Stomach smooth muscle (tissue), 2 donors: ENCODE measurements at regions not wholly inside any gene's neighbourhood (a gene's known extent, or its start where the extent isn't known, plus 50 kb on each side); places are given as distances from the start of the nearest gene placed in this dataset.

Experiments
- H3K27ac ChIP-seq: one replicate; pipeline ENCODE4 v1.7.0; 2013; ENCODE audit warnings: mild to moderate bottlenecking, low read length, inconsistent platforms
- H3K27me3 ChIP-seq, 2 donors: one replicate each; pipeline ENCODE4 v1.7.0; 2013; ENCODE audit warnings: low read length in 2 of 2; ENCODE audit not compliant: insufficient read depth in 2 of 2, control insufficient read depth in 1 of 2
- H3K36me3 ChIP-seq, 2 donors: one replicate each; pipeline ENCODE4 v1.7.0; 2013; ENCODE audit warnings: low read length in 2 of 2; ENCODE audit not compliant: control insufficient read depth in 2 of 2, insufficient read depth in 2 of 2
- H3K4me1 ChIP-seq: one replicate; pipeline ENCODE4 v1.7.0; 2013; ENCODE audit warnings: low read length; ENCODE audit not compliant: control insufficient read depth, insufficient read depth
- H3K4me3 ChIP-seq, 2 donors: one replicate each; pipeline ENCODE4 v1.7.0; 2013; ENCODE audit warnings: low read length in 2 of 2
- H3K9ac ChIP-seq, 2 donors: one replicate each; pipeline ENCODE4 v1.7.0; 2013; ENCODE audit warnings: low read length in 2 of 2, mild to moderate bottlenecking in 1 of 2
- H3K9me3 ChIP-seq, 2 donors: one replicate each; pipeline ENCODE4 v1.7.0; 2013; ENCODE audit warnings: low read length in 2 of 2; ENCODE audit not compliant: control insufficient read depth in 2 of 2
- donor health status: healthy.
- donor health status: Pancreatic carcinoma.

DNA sequence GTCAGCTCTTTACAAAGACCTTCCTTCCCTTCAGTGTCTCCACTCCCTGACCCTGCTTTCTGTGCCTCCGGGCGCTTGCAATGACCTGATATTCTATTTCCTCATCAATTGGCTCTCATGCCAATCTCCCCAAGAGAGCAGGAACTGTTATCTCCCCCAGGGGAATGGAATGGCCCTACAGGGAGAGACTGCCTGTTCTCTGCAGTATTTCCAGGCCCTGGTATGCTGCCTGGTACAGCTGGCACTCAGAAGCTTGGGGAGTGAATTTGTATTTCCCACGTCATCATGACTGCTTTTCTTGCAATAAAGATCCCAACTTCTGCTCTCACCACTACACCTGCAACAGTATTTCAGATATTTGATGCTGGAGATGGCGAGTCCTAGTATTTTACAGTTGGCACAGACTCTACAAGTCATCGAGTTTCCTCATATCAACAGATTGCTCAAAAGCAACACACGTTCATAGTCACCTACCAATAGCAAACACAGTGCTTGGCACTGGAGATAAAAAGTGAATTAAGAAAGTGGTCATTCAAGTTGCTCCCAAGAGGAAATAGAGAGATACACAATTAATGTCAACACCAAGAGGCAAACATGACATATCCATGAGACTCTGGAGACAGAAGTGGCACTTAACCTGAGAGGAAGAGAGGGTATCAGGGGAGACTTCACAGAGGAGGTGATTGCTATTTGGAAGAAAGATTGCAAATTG lies 90.5 kb upstream of the EGFL6 start:
- no peak overlapping the region for H3K4me3 ChIP-seq
- peaks cover 0 to 4% of the 10 kb centered on the region in 2 donors for H3K27me3 ChIP-seq
- H3K27ac ChIP-seq, result no peak overlapping the region
- peaks cover 1% of the 10 kb centered on the region for H3K4me1 ChIP-seq
- H3K9ac ChIP-seq, result no peak overlapping the region
- no peaks in the 10 kb centered on the region for H3K36me3 ChIP-seq
- no peaks in the 10 kb centered on the region for H3K9me3 ChIP-seq

DNA sequence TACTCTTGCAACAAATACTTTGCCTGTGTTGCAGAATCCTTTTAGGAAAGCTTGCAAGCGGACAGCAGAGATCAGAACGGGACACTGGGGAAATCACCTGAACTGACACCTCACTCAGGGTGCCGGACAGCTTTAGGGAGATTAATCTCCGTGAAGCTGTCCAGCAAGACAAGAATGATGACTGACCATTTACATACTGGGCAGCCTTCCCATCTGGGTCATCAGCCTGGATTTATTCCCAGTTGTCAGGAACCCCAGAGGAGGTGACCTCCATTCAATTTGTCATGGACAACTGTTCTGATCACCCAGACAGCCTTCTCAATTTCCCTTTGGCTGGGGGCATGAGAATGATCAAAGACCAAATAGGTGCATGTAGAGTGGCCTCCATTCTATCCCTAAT lies 93.0 kb upstream of the EGFL6 start:
- no peak overlapping the region for H3K27ac ChIP-seq
- H3K36me3 ChIP-seq, result no peaks in the 10 kb centered on the region
- no peak overlapping the region for H3K4me3 ChIP-seq
- H3K9me3 ChIP-seq, result no peaks in the 10 kb centered on the region
- peaks cover 0 to 3% of the 10 kb centered on the region in 2 donors for H3K27me3 ChIP-seq
- no peak overlapping the region for H3K9ac ChIP-seq
- peaks cover 3% of the 10 kb centered on the region for H3K4me1 ChIP-seq

DNA sequence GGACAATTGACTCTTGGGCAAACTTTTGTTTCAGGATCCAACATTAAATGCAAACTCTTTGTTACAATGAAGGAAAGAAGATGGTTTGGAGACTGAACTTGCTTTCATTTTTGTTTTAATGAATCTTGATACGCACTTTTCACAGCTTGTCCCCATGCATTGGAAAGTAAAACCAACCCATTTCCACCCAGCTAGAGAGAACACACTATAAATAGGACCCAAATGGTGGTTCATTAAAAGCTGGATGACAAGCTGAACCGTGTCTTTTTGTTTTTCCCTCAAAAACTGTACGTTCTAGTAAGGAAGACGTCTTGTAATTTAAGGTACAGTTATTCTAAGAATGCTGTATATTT lies 95.3 kb upstream of the EGFL6 start:
- Histone ChIP-seq H3K9me3 (no peaks in the 10 kb centered on the region), H3K4me3 (peak overlapping the region in 1 of 2 donors; percentile 22), H3K27me3 (peaks cover 0 to 3% of the 10 kb centered on the region in 2 donors), H3K27ac (peak overlapping the region; percentile 55), H3K36me3 (no peaks in the 10 kb centered on the region), H3K9ac (peak overlapping the region in 1 of 2 donors; percentile 6), H3K4me1 (peaks cover 7% of the 10 kb centered on the region)

DNA sequence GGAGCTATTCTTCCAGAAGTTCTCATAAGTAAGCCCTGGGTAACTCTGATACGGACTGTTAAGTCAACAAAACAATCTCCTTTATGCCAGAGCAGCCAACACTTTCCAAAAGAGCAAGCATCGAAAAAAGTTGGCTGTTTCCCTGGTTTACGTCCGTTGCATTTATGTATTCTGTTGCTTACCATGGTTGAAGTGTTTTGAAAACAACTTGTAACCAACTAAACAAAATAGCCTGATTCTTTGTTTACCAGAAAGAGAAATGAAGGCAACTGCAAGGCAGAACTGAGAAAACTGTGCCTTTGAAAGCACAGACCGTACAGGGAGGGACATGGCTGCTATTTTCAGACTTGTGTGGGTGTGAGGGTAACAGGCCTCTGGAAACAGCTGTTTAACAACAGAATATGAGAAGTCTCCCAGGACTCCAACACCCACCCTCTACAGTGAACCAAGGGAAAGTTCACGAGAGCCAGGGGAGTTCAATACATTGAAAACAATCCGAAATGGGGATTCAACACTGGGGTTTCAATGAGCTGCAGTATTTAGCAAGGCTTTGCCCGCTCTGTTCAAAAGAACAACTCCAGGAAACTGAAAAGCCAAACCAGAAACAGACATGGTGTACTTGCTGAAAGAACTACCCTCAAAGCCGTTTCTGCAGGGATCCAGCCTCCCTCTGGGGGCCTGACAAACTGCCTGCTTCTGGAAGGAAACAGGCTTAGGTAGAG lies 95.8 kb upstream of the EGFL6 start:
- Histone ChIP-seq H3K9ac (peak overlapping the region in 1 of 2 donors; percentile 30), H3K27ac (peak overlapping the region; percentile 55), H3K36me3 (no peaks in the 10 kb centered on the region), H3K4me1 (peaks cover 7% of the 10 kb centered on the region), H3K27me3 (peaks cover 0 to 3% of the 10 kb centered on the region in 2 donors), H3K9me3 (no peaks in the 10 kb centered on the region), H3K4me3 (peak overlapping the region; percentile 43 to 44)

DNA sequence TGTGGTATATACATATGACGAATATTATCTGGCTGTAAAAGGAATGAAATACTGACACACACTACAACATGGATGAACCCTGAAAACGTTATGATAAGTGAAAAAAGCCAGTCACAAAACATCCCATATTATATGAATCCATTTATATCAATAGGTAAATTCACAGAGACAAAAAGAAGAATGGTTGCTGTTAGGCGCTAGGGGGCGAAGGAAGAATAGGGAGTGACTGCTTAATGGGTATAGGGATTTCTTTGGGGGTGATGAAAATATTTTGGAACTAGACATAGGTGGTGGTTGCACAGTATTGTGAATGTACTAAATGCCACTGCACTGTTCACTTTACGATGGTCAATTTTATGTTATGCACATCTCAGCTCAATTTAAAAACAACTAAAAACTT lies 96.4 kb upstream of the EGFL6 start:
- peak overlapping the region; percentile 55 for H3K27ac ChIP-seq
- no peak overlapping the region for H3K4me3 ChIP-seq
- peaks cover 7% of the 10 kb centered on the region for H3K4me1 ChIP-seq
- H3K36me3 ChIP-seq, result no peaks in the 10 kb centered on the region
- H3K9ac ChIP-seq, result no peak overlapping the region
- no peaks in the 10 kb centered on the region for H3K9me3 ChIP-seq
- peaks cover 0 to 3% of the 10 kb centered on the region in 2 donors for H3K27me3 ChIP-seq

DNA sequence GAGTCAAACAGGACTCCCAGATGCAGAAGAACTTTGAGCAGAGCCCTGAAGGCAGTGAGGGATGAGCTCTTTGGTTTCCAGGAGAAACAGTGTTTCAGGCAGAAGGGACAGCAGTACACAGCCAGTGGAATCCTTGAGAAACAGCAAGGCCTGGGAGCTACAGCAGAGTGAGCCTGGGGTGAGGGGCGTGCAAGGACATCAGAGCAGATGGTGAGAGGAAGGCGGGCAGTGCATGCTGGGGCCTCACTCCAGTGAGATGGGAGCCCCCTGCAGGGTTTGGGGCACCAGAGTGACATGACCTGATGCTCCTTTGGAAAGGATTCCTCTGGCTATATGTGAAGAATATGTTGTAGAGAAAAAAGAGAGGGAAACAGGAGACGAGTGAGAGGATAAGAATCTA lies 98.1 kb upstream of the EGFL6 start:
- Histone ChIP-seq H3K4me3 (no peak overlapping the region), H3K4me1 (peaks cover 10% of the 10 kb centered on the region), H3K27me3 (peaks cover 0 to 3% of the 10 kb centered on the region in 2 donors), H3K9me3 (no peaks in the 10 kb centered on the region), H3K27ac (no peak overlapping the region), H3K36me3 (no peaks in the 10 kb centered on the region), H3K9ac (no peak overlapping the region)

DNA sequence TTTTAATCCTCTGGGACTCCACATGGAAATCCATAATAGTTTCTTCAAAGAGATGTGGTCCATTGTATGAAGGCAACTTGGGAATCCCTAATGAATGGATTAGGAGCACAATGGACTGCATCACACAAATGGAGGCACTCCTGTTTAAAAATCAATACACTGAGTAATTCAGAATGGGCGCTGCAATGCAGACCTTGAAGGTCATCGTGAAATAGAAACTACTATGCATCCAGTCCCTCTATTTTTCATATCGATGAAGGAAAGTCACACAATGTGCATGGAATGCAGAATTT lies 98.8 kb upstream of the EGFL6 start:
- H3K27ac ChIP-seq, result no peak overlapping the region
- no peaks in the 10 kb centered on the region for H3K9me3 ChIP-seq
- H3K4me1 ChIP-seq, result peaks cover 10% of the 10 kb centered on the region
- no peaks in the 10 kb centered on the region for H3K36me3 ChIP-seq
- no peak overlapping the region for H3K9ac ChIP-seq
- H3K4me3 ChIP-seq, result no peak overlapping the region
- H3K27me3 ChIP-seq, result peaks cover 0 to 3% of the 10 kb centered on the region in 2 donors

DNA sequence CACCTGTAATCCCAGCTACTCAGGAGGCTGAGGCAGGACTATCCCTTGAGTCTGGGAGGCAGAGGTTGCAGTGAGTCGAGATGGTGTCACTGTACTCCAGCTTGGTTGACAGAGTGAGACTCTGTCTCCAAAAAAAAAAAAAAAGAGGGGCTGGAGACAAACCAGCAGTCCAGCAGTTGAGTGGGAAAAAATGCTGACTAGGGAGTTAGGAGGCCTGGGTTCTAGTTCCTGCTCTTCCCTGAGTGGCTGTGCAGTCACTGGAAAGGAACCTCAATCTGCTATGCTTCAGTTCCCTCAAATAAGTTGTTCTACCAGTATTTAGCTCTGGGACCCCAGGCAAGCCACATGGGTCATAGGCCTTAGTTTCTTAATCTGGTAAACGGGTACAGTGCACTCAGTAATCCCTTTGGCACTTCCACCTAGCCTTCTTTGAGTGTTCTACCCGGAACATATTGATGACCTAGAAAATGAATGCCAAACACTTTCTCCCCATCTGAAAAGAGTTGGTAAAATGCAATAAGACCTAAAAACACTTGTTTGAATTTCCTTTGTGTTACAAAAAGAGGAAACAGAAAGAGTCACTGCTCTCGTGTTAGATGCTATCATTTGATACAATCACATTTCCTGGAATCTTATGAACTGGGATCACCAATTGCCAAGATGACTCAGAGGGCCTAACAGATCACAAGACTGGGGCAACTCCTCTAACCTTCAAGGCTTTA lies 99.3 kb upstream of the EGFL6 start:
- Histone ChIP-seq H3K4me1 (peaks cover 10% of the 10 kb centered on the region), H3K9me3 (no peaks in the 10 kb centered on the region), H3K27ac (no peak overlapping the region), H3K27me3 (peaks cover 0 to 3% of the 10 kb centered on the region in 2 donors), H3K9ac (no peak overlapping the region), H3K36me3 (no peaks in the 10 kb centered on the region), H3K4me3 (no peak overlapping the region)

DNA sequence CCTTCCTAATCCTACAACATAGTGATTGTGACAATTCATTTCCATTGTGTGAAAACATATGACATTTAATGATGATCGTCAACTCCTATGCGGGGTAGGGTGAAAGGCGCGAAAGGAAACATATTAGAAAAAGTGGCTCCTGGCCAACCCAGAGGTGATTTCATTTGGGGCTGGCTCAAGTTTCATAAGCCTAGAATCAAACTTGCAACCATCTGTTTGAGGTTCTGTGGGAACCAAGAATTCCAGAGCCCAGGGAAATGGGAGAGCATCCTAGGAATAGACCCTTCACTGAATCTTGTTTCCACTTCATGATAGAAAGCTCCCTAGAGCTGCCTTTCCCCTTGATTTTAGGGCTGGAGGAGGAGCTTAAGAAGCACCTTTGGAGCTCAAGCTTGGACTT lies 101.3 kb upstream of the EGFL6 start:
- Histone ChIP-seq H3K9me3 (peaks cover 1 to 5% of the 10 kb centered on the region in 2 donors), H3K27ac (no peak overlapping the region), H3K27me3 (peaks cover 0 to 6% of the 10 kb centered on the region in 2 donors), H3K4me1 (peaks cover 7% of the 10 kb centered on the region), H3K9ac (no peak overlapping the region), H3K36me3 (no peaks in the 10 kb centered on the region), H3K4me3 (no peak overlapping the region)

DNA sequence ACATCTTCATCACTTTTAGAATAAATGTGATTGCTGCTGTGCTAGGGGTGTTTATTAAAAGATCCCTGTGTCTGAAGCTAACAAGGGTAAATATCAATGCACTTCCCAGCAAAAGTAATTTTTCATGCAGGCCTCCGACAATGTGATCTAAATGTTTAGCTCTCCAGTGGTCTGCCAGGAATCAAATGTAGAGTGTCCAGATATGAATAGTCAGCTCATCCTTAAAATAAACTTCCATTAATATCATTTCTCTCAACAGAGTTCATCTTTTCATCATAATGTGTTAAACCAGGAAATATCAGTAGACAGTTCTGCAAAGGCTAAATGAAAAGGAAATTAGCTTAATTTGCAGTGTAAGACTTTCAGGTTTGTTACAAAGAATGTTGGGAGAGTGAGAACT lies 102.2 kb upstream of the EGFL6 start:
- Histone ChIP-seq H3K4me1 (peaks cover 7% of the 10 kb centered on the region), H3K36me3 (no peaks in the 10 kb centered on the region), H3K9ac (no peak overlapping the region), H3K9me3 (peaks cover 7 to 9% of the 10 kb centered on the region in 2 donors), H3K27ac (no peak overlapping the region), H3K4me3 (no peak overlapping the region), H3K27me3 (peaks cover 0 to 6% of the 10 kb centered on the region in 2 donors)
